ENCODE measurements at regions not wholly inside any gene's neighbourhood (a gene's known extent, or its start where the extent isn't known, plus 50 kb on each side); places are given as distances from the start of the nearest gene placed in this dataset.

GRCh38 chr3:184472723-184473428, 88.7 kb upstream of the EPHB3 start:
- DNase-seq (ENCODE audit: low read depth) = no peak

GRCh38 chr3:184474897-184475296, 86.7 kb upstream of the EPHB3 start:
- H3K4me3 ChIP-seq (ENCODE audit: low read depth, low read length) = no peak overlapping the region
- no peak for DNase-seq (ENCODE audit: low read depth)
- no peak for TF ChIP-seq CTCF (conservative IDR thresholded peaks at IDR 0.05; ENCODE audit: low read depth, low read length)

More at GRCh38 chr3:184472723-184473428, 88.7 kb upstream of the EPHB3 start:
- no peak overlapping the region for H3K4me3 ChIP-seq (ENCODE audit: low read depth, low read length)
- no peak for TF ChIP-seq CTCF (conservative IDR thresholded peaks at IDR 0.05; ENCODE audit: low read depth, low read length)

- no peak for TF ChIP-seq CTCF (conservative IDR thresholded peaks at IDR 0.05; ENCODE audit: low read depth, low read length)
- no peak for DNase-seq (ENCODE audit: low read depth)
- no peak overlapping the region for H3K4me3 ChIP-seq (ENCODE audit: low read depth, low read length)
These were observed 83.6 kb upstream of the EPHB3 start for GRCh38 chr3:184477940-184478339.

- no peak for DNase-seq (ENCODE audit: low read depth)
- TF ChIP-seq CTCF (conservative IDR thresholded peaks at IDR 0.05; ENCODE audit: low read depth, low read length) = no peak
- H3K4me3 ChIP-seq (ENCODE audit: low read depth, low read length) = no peak overlapping the region
These were observed 82.0 kb upstream of the EPHB3 start for GRCh38 chr3:184479426-184480126.

GRCh38 chr3:184480831-184481230, 80.8 kb upstream of the EPHB3 start:
- H3K4me3 ChIP-seq (ENCODE audit: low read depth, low read length) = no peak overlapping the region
- TF ChIP-seq CTCF (conservative IDR thresholded peaks at IDR 0.05; ENCODE audit: low read depth, low read length) = no peak
- DNase-seq (ENCODE audit: low read depth) = no peak

GRCh38 chr3:184481984-184482671, 79.5 kb upstream of the EPHB3 start:
- no peak for TF ChIP-seq CTCF (conservative IDR thresholded peaks at IDR 0.05; ENCODE audit: low read depth, low read length)
- H3K4me3 ChIP-seq (ENCODE audit: low read depth, low read length) = no peak overlapping the region
- DNase-seq (ENCODE audit: low read depth) = no peak

Data from epithelial cell of proximal tubule (primary cell).